ENCODE measurements at regions not wholly inside any gene's neighbourhood (a gene's known extent, or its start where the extent isn't known, plus 50 kb on each side); places are given as distances from the start of the nearest gene placed in this dataset.

DNA sequence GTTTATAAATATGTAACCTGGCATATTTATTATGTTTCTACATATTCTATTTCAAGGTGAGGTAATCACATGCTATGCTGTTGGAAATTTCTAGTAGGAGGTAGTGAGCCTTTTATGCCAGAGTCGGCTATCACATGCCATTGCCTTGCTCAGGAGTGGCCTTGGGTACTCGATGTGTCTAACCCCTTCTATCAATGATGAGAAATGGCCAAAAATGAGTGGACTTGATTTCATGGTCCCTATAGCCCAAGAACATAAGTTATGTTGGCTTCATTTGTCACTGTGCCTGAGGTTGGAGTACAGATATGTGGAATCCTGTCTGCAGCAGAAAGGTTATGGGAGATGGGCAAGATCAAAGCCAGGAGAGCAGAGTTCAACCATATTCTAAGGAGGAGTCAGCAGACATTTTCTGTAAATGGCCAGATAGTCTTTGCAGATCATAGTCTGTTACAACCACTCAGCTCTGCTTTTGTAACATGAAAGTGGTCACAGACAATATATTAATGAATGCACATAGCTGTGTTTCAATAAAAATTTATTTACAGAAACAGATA lies 554.4 kb downstream of the PDCD6IP start:
- TF ChIP-seq, protein P1, sequence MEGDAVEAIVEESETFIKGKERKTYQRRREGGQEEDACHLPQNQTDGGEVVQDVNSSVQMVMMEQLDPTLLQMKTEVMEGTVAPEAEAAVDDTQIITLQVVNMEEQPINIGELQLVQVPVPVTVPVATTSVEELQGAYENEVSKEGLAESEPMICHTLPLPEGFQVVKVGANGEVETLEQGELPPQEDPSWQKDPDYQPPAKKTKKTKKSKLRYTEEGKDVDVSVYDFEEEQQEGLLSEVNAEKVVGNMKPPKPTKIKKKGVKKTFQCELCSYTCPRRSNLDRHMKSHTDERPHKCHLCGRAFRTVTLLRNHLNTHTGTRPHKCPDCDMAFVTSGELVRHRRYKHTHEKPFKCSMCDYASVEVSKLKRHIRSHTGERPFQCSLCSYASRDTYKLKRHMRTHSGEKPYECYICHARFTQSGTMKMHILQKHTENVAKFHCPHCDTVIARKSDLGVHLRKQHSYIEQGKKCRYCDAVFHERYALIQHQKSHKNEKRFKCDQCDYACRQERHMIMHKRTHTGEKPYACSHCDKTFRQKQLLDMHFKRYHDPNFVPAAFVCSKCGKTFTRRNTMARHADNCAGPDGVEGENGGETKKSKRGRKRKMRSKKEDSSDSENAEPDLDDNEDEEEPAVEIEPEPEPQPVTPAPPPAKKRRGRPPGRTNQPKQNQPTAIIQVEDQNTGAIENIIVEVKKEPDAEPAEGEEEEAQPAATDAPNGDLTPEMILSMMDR (IDR thresholded peaks at IDR 0.05) = no peak
- TF ChIP-seq POLR2A (IDR thresholded peaks at IDR 0.05) = no peak

All from Peyer's patch (tissue), 4 donors.